ENCODE measurements at regions not wholly inside any gene's neighbourhood (a gene's known extent, or its start where the extent isn't known, plus 50 kb on each side); places are given as distances from the start of the nearest gene placed in this dataset.
"Not testable (repeated sequence)": the region's sequence is repeated elsewhere in the genome, so short reads cannot be mapped to it uniquely, and the experiment has no call there.

- TF ChIP-seq CTCF (IDR thresholded peaks at IDR 0.05; ENCODE audit: low read depth, low read length); EZH2phosphoT487 (IDR thresholded peaks at IDR 0.05; ENCODE audit: low read depth): not testable (repeated sequence)
Observed at GRCh38 chr15:32276200-32276830, 126.8 kb downstream of the GOLGA8K start.
